VCaP (cell line): ENCODE measurements at regions not wholly inside any gene's neighbourhood (a gene's known extent, or its start where the extent isn't known, plus 50 kb on each side); places are given as distances from the start of the nearest gene placed in this dataset.

Experiments
- H3K27ac ChIP-seq: fragments of 450-650 bp; 2 replicates; pipeline ENCODE4 v1.5.1; 2017
- TF ChIP-seq, protein P1 (sequence below): fragments of 450-650 bp; conservative IDR thresholded peaks from 2 replicates; pipeline ENCODE4 v1.5.1; 2017; ENCODE audit warnings: mild to moderate bottlenecking, moderate library complexity

DNA sequence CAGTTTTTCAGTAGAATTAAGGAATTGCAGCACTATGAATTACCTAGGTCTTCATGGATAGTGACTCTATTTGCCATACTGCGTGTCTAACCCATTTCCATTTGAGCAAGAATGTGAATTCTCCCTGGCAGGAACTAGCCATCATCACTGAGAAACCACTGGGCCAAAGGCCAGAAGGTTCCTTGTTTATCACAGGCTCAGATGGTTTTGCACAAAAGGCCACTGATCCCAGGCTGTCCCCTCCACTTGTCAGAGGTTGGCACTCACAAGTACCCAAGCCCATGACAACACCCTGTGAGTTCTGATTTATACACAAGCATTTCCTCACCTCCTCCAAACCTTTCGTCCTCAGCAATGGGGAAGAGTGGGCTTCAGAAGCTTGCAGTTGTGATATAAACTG lies 131.8 kb downstream of the FOXB1 start:
- TF ChIP-seq, protein P1, sequence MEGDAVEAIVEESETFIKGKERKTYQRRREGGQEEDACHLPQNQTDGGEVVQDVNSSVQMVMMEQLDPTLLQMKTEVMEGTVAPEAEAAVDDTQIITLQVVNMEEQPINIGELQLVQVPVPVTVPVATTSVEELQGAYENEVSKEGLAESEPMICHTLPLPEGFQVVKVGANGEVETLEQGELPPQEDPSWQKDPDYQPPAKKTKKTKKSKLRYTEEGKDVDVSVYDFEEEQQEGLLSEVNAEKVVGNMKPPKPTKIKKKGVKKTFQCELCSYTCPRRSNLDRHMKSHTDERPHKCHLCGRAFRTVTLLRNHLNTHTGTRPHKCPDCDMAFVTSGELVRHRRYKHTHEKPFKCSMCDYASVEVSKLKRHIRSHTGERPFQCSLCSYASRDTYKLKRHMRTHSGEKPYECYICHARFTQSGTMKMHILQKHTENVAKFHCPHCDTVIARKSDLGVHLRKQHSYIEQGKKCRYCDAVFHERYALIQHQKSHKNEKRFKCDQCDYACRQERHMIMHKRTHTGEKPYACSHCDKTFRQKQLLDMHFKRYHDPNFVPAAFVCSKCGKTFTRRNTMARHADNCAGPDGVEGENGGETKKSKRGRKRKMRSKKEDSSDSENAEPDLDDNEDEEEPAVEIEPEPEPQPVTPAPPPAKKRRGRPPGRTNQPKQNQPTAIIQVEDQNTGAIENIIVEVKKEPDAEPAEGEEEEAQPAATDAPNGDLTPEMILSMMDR: no peak
- no peak overlapping the region for H3K27ac ChIP-seq

GRCh38 chr15:60137711-60138396 lies 133.7 kb downstream of the FOXB1 start:
- TF ChIP-seq, protein P1: no peak

DNA sequence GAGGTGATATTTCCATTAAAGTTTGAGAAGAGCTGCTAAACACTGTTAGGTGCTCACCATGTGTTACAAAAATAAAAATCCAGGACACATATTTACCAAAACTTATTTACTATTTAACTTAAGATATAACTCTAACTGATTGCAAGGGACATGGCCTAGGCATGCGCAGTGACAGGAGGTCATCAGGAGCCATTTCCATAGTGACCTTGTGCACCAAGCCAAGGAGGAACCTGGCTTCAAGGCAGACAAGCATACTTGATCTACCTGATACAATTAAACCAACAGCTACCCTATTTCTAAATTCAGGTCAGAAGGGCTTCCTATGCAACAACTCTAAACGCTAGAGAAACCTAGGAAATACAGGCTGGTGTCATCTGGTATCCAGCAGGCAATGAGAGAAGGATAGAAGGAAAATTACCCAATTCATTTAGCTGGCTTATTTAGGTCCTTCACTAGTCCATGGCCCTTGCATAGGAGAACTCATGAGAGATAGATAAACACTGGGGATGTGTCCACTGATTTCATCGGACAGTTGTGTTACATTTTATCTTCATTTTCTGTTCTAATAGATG lies 134.4 kb downstream of the FOXB1 start:
- TF ChIP-seq, protein P1: no peak
- no peak overlapping the region for H3K27ac ChIP-seq

More at GRCh38 chr15:60137711-60138396, 133.7 kb downstream of the FOXB1 start:
- H3K27ac ChIP-seq: no peak overlapping the region

- TF ChIP-seq, protein P1: no peak
- H3K27ac ChIP-seq: no peak overlapping the region
Observed at GRCh38 chr15:60152386-60152785, 148.3 kb downstream of the FOXB1 start.

GRCh38 chr15:60154764-60155325 lies 150.7 kb downstream of the FOXB1 start:
- H3K27ac ChIP-seq: no peak overlapping the region

DNA sequence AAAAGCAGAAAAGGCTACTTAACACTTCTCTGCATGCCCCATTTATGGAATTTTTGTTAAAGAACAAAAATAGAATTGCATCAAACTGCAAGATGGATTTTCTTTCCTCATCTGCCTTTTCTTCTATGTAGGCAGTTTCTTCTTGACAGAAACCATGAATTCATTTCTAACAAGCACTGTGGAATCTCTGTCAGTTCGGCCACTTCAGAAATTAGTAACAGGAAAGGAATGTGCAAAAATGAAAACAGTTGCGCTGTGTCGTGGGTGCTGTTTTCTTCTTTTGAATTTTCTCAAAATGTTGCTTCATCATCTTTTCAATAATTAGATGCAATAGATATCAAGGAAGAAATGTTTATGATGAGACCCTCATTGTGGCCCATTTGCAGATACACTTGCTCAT lies 151.6 kb downstream of the FOXB1 start:
- no peak overlapping the region for H3K27ac ChIP-seq

More at GRCh38 chr15:60154764-60155325, 150.7 kb downstream of the FOXB1 start:
- TF ChIP-seq, protein P1: no peak

DNA sequence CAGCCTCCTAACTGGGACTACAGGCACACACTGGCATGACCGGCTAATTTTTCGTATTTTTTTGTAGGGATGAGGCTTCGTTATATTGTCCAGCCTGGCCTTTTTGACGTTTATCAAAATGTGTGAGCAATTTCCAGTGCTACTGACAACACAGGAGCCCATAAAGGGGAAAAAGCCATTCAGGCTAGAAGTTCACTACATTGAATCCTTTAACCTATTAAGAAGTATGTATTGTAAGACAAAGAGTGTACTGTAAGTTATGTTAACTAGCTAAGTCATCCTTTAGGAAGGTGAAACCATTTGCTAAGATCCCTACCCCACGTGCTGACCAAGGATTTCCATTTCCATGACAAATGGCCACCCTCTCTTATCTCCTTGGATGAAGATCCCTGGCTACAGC lies 156.8 kb downstream of the FOXB1 start:
- TF ChIP-seq, protein P1: no peak
- H3K27ac ChIP-seq: no peak overlapping the region

More for the DNA sequence above, 151.6 kb downstream of the FOXB1 start:
- TF ChIP-seq, protein P1: no peak
